Activated T-helper 1 cell treated with anti-CD3 and anti-CD28 coated beads, Interleukin-12 subunit alpha, Interleukin-12 subunit beta, Interleukin-2, Interleukin-4 antibody, amounts not matched to agents 30 ng/mL and 10 ng/mL and 1 ng/mL, durations not matched to agents 14 hours and 24 hours and 36 hours (primary cell): ENCODE measurements at regions not wholly inside any gene's neighbourhood (a gene's known extent, or its start where the extent isn't known, plus 50 kb on each side); places are given as distances from the start of the nearest gene placed in this dataset.
"Not testable (repeated sequence)": the region's sequence is repeated elsewhere in the genome, so short reads cannot be mapped to it uniquely, and the experiment has no call there.

Experiments
- DNase-seq: peaks from one replicate; pipeline ENCODE4 v3.0.0; 2021; ENCODE audit warnings: low spot score
- H3K27ac Mint-ChIP-seq: one replicate; pipeline ENCODE4 v1.8.0; 2021; ENCODE audit warnings: mild to moderate bottlenecking, mixed read lengths
- H3K27me3 Mint-ChIP-seq: one replicate; pipeline ENCODE4 v1.8.0; 2022; ENCODE audit warnings: mild to moderate bottlenecking, moderate library complexity, mixed read lengths; ENCODE audit not compliant: insufficient read depth
- H3K36me3 Mint-ChIP-seq: one replicate; pipeline ENCODE4 v1.8.0; 2021; ENCODE audit warnings: low read depth, mixed read lengths
- H3K4me1 Mint-ChIP-seq: one replicate; pipeline ENCODE4 v1.8.0; 2021; ENCODE audit warnings: low read depth, mixed read lengths
- H3K4me3 Mint-ChIP-seq: one replicate; pipeline ENCODE4 v1.8.0; 2021; ENCODE audit warnings: mild to moderate bottlenecking, moderate library complexity, mixed read lengths
- H3K9me3 Mint-ChIP-seq: one replicate; pipeline ENCODE4 v1.8.0; 2021; ENCODE audit warnings: mixed read lengths
- intact Hi-C: fragments of 100-400 bp; cut with micrococcal nuclease; formaldehyde crosslinking; loops from one replicate; pipeline ENCODE4 v1.15.1; 2024

- Mint-ChIP-seq H3K27ac (no peak overlapping the region), H3K27me3 (no peaks in the 10 kb centered on the region), H3K9me3 (no peaks in the 10 kb centered on the region), H3K4me3 (no peak overlapping the region), H3K36me3 (no peaks in the 10 kb centered on the region), H3K4me1 (no peaks in the 10 kb centered on the region)
- intact Hi-C loops = no loop called here
- no peak for DNase-seq
These were observed 451.6 kb downstream of the TRHDE start for GRCh38 chr12:72723732-72724131.

GRCh38 chr12:72729451-72730010 lies 457.4 kb downstream of the TRHDE start:
- Mint-ChIP-seq H3K36me3 (no peaks in the 10 kb centered on the region), H3K27me3 (no peaks in the 10 kb centered on the region), H3K4me3 (no peak overlapping the region), H3K9me3 (no peaks in the 10 kb centered on the region), H3K27ac (no peak overlapping the region), H3K4me1 (no peaks in the 10 kb centered on the region)
- intact Hi-C loops = no loop called here
- no peak for DNase-seq

- no peaks in the 10 kb centered on the region for H3K4me1 Mint-ChIP-seq
- no peak overlapping the region for H3K4me3 Mint-ChIP-seq
- no peak for DNase-seq
- no peaks in the 10 kb centered on the region for H3K36me3 Mint-ChIP-seq
- H3K27me3 Mint-ChIP-seq = no peaks in the 10 kb centered on the region
- no peak overlapping the region for H3K27ac Mint-ChIP-seq
- no peaks in the 10 kb centered on the region for H3K9me3 Mint-ChIP-seq
- intact Hi-C loops = no loop called here
These were observed 462.4 kb downstream of the TRHDE start for GRCh38 chr12:72734581-72734980.

- intact Hi-C loops = no loop called here
- Mint-ChIP-seq H3K9me3 (peaks cover 13% of the 10 kb centered on the region), H3K36me3 (no peaks in the 10 kb centered on the region), H3K4me1 (no peaks in the 10 kb centered on the region), H3K27ac (no peak overlapping the region), H3K4me3 (no peak overlapping the region), H3K27me3 (no peaks in the 10 kb centered on the region)
- no peak for DNase-seq
These were observed 466.6 kb downstream of the TRHDE start for GRCh38 chr12:72738811-72739210.

- peaks cover 13% of the 10 kb centered on the region for H3K9me3 Mint-ChIP-seq
- no peaks in the 10 kb centered on the region for H3K27me3 Mint-ChIP-seq
- intact Hi-C loops = no loop called here
- no peaks in the 10 kb centered on the region for H3K4me1 Mint-ChIP-seq
- no peak for DNase-seq
- H3K36me3 Mint-ChIP-seq = no peaks in the 10 kb centered on the region
- no peak overlapping the region for H3K27ac Mint-ChIP-seq
- H3K4me3 Mint-ChIP-seq = no peak overlapping the region
These were observed 467.9 kb downstream of the TRHDE start for GRCh38 chr12:72740064-72740463.

- H3K36me3 Mint-ChIP-seq = no peaks in the 10 kb centered on the region
- H3K27me3 Mint-ChIP-seq = no peaks in the 10 kb centered on the region
- DNase-seq = no peak
- H3K4me3 Mint-ChIP-seq = no peak overlapping the region
- H3K4me1 Mint-ChIP-seq = no peaks in the 10 kb centered on the region
- H3K27ac Mint-ChIP-seq = no peak overlapping the region
- peaks cover 13% of the 10 kb centered on the region for H3K9me3 Mint-ChIP-seq
- intact Hi-C loops = no loop called here
These were observed 470.4 kb downstream of the TRHDE start for GRCh38 chr12:72742568-72742967.

- H3K4me1 Mint-ChIP-seq = no peaks in the 10 kb centered on the region
- H3K27ac Mint-ChIP-seq = no peak overlapping the region
- intact Hi-C loops = no loop called here
- DNase-seq = no peak
- no peaks in the 10 kb centered on the region for H3K27me3 Mint-ChIP-seq
- H3K36me3 Mint-ChIP-seq = no peaks in the 10 kb centered on the region
- H3K9me3 Mint-ChIP-seq = peaks cover 19% of the 10 kb centered on the region
- no peak overlapping the region for H3K4me3 Mint-ChIP-seq
These were observed 473.9 kb downstream of the TRHDE start for GRCh38 chr12:72746048-72746447.

GRCh38 chr12:72747111-72747849 lies 475.1 kb downstream of the TRHDE start:
- no peaks in the 10 kb centered on the region for H3K4me1 Mint-ChIP-seq
- no peaks in the 10 kb centered on the region for H3K27me3 Mint-ChIP-seq
- no peaks in the 10 kb centered on the region for H3K36me3 Mint-ChIP-seq
- peaks cover 13% of the 10 kb centered on the region for H3K9me3 Mint-ChIP-seq
- no peak overlapping the region for H3K27ac Mint-ChIP-seq
- no peak for DNase-seq
- no peak overlapping the region for H3K4me3 Mint-ChIP-seq
- intact Hi-C loops = no loop called here

- DNase-seq = no peak
- no peak overlapping the region for H3K4me3 Mint-ChIP-seq
- H3K27me3 Mint-ChIP-seq = no peaks in the 10 kb centered on the region
- H3K36me3 Mint-ChIP-seq = no peaks in the 10 kb centered on the region
- no peak overlapping the region for H3K27ac Mint-ChIP-seq
- intact Hi-C loops = no loop called here
- H3K4me1 Mint-ChIP-seq = no peaks in the 10 kb centered on the region
- peaks cover 7% of the 10 kb centered on the region for H3K9me3 Mint-ChIP-seq
These were observed 476.8 kb downstream of the TRHDE start for GRCh38 chr12:72748971-72749370.

GRCh38 chr12:72753571-72753970 lies 481.4 kb downstream of the TRHDE start:
- no peaks in the 10 kb centered on the region for H3K36me3 Mint-ChIP-seq
- no peak overlapping the region for H3K27ac Mint-ChIP-seq
- intact Hi-C loops = no loop called here
- H3K4me1 Mint-ChIP-seq = no peaks in the 10 kb centered on the region
- no peaks in the 10 kb centered on the region for H3K27me3 Mint-ChIP-seq
- no peak for DNase-seq
- peaks cover 17% of the 10 kb centered on the region for H3K9me3 Mint-ChIP-seq
- H3K4me3 Mint-ChIP-seq = no peak overlapping the region

- H3K4me1 Mint-ChIP-seq, DNase-seq, H3K27me3 Mint-ChIP-seq, H3K27ac Mint-ChIP-seq, H3K36me3 Mint-ChIP-seq, H3K4me3 Mint-ChIP-seq, intact Hi-C loops: not testable (repeated sequence)
- peaks cover 20% of the 10 kb centered on the region for H3K9me3 Mint-ChIP-seq
These were observed 481.9 kb downstream of the TRHDE start for GRCh38 chr12:72754026-72754425.

GRCh38 chr12:72766517-72766916 lies 494.3 kb downstream of the TRHDE start:
- no peak overlapping the region for H3K4me3 Mint-ChIP-seq
- intact Hi-C loops = no loop called here
- no peaks in the 10 kb centered on the region for H3K36me3 Mint-ChIP-seq
- H3K27me3 Mint-ChIP-seq = no peaks in the 10 kb centered on the region
- H3K27ac Mint-ChIP-seq = no peak overlapping the region
- no peaks in the 10 kb centered on the region for H3K4me1 Mint-ChIP-seq
- H3K9me3 Mint-ChIP-seq = peaks cover 3% of the 10 kb centered on the region
- DNase-seq = no peak

GRCh38 chr12:72774023-72774422 lies 501.9 kb downstream of the TRHDE start:
- Mint-ChIP-seq H3K36me3 (no peaks in the 10 kb centered on the region), H3K9me3 (no peaks in the 10 kb centered on the region), H3K4me1 (no peaks in the 10 kb centered on the region), H3K27me3 (no peaks in the 10 kb centered on the region), H3K4me3 (no peak overlapping the region), H3K27ac (no peak overlapping the region)
- DNase-seq = no peak
- intact Hi-C loops = no loop called here

- Mint-ChIP-seq H3K27me3 (no peaks in the 10 kb centered on the region), H3K4me3 (no peak overlapping the region), H3K27ac (no peak overlapping the region), H3K9me3 (no peaks in the 10 kb centered on the region), H3K36me3 (no peaks in the 10 kb centered on the region), H3K4me1 (no peaks in the 10 kb centered on the region)
- no peak for DNase-seq
- intact Hi-C loops = no loop called here
These were observed 505.6 kb downstream of the TRHDE start for GRCh38 chr12:72777806-72778205.
